Esophagus squamous epithelium (tissue), 4 donors: ENCODE measurements at regions not wholly inside any gene's neighbourhood (a gene's known extent, or its start where the extent isn't known, plus 50 kb on each side); places are given as distances from the start of the nearest gene placed in this dataset.

Experiments
- CTCF ChIP-seq, 6 experiments: fragments of 450-650 bp in 4 of 6; fragments of 200-600 bp in 2 of 6; sonication (generic) in 2 of 6; IDR thresholded peaks; one replicate each; pipeline ENCODE4 v1.5.1; 2016 to 2019; ENCODE audit warnings: antibody characterized with exemption in 6 of 6, mild to moderate bottlenecking in 4 of 6, moderate library complexity in 4 of 6
- POLR2A ChIP-seq, 4 donors: fragments of 450-650 bp; IDR thresholded peaks; one replicate each; pipeline ENCODE4 v1.6.1; 2017; ENCODE audit warnings: antibody characterized with exemption in 4 of 4, mild to moderate bottlenecking in 4 of 4, moderate library complexity in 3 of 4

GRCh38 chr4:67261971-67262370 is 283.3 kb downstream of the CENPC start:
- no peak for TF ChIP-seq CTCF (IDR thresholded peaks at IDR 0.05)
- TF ChIP-seq POLR2A (IDR thresholded peaks at IDR 0.05) = no peak
